HG03066 (cell line): ENCODE measurements at regions not wholly inside any gene's neighbourhood (a gene's known extent, or its start where the extent isn't known, plus 50 kb on each side); places are given as distances from the start of the nearest gene placed in this dataset.
A peak's percentile ranks its signal among the peaks of the same experiment; 100 is the strongest.
"Not testable (repeated sequence)": the region's sequence is repeated elsewhere in the genome, so short reads cannot be mapped to it uniquely, and the experiment has no call there.

Source experiments
- ATAC-seq: cut with Tn5 transposase; IDR thresholded peaks from one replicate; pipeline ENCODE4 v1.9.1; 2021; ENCODE audit warnings: low read depth; ENCODE audit not compliant: unreplicated experiment

DNA sequence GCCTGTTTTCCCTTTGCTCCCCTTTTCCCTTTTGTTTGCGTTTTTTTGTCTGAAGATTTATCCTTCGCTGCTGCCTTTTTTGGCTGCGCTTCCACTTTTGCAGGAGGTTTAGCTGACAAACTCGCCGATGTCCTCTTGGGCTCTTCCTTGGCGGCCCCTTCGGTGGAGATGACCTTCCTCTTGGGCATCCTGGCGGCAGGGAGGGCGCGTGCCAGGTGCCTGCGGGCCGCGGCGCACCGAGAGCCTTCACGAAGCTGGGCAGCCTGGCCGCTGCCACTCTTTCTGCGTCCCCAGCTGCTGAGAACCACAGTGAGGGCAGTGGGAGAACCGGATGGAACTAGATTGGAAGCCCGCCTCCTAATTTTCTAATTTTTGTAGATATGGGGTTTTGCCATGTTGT is 197.1 kb upstream of the C2CD4B start:
- ATAC-seq = no peak

DNA sequence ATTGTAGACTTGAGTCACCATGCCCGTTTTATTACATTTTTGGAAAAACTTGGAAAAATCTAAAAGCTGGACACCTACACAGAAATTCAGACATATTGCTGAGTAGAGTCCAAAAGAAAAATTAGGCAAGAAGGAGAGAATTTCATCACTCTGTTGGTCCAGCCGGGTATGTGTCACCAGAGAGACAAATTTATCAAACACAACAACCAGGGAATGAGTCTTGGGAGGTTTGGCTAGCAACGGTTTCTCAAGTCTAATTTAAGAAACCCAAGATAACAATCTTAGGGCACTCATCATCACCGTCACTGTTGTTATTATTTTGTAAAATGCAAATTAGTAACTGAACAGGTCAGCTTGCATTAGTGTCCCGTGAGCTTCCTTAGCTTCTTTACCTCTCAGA is 197.5 kb upstream of the C2CD4B start:
- no peak for ATAC-seq

DNA sequence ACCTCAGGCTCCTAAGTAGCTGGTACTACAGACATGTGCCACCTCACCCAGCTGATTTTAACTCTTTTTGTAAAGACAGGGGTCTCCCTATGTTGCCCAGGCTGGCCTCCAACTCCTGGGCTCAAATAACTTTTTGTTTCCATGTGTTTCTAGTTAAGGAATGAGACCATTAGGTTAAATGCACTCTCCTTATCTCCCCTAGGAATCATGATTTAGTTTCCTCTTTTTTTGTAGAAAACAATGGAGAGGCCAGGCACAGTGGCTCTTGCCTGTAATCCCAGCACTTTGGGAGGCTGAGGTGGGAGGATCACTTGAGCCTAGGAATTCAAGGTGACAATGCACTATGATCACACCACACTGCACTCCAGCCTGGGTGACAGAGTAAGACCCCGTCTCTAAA is 198.8 kb upstream of the C2CD4B start:
- no peak for ATAC-seq

DNA sequence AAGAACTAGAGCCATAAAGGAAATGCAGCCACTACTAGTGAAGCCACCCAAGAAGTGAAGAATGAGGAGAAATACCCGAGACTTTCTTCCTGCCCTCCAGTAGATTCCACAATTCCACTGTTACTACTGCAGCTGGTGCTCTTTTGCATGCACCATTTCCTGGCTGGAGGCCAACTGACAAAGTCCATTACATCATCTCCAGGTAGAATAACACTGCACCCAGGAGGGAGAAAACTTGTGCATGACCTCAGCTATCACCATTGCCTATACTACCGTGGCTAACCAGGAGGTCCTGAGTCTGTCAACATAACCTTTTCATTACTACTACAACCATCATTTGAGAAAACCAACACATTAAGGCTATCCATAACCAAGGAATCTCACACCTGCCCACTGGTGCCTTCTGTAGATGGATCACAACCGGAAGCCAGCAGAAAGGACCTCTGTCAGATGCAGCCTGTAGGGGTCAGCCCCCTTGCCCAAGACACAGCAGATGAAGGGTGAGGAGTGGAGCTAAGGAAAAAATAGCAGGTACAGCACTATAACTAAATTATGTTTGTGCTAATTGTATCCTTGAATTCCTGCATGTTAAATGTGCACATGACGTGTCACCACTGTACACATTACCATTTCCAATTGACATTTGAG is 200.8 kb upstream of the C2CD4B start:
- ATAC-seq = no peak

DNA sequence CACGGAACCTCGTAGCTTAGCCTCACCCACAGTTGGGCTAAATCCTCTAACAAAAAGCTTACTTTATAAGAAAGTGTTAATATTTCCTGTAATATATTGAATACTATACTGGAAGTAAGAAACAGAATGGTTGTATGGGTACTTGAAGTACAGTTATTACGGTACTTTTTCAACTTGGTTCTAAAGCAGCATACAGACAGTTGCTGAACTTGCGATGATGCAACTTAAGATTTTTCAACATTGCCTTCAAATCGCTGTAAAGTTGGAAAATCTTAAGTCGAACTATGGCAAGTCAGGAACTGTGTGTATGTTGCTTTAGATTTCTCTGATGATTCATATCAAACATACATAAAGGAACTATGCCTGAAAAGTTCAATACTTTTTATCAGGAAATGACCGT is 204.4 kb upstream of the C2CD4B start:
- ATAC-seq = no peak

DNA sequence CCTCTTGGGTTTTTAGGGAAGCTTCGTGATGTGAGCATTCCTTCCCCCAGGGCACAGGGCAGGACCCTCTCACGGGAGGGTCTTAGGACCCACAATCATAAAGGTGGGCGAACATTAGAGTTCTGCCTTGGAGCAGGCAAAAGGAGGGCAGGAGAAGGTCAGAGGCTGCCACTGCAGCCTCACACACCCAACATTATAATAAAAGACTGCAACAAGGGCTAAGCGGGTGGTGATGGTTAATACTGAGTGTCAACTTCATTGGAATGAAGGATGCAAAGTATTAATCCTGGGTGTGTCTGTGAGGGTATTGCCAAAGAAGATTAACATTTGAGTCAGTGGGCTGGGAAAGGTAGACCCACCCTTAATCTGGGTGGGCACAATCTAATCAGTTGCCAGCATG is 206.6 kb upstream of the C2CD4B start:
- ATAC-seq = not testable (repeated sequence)

DNA sequence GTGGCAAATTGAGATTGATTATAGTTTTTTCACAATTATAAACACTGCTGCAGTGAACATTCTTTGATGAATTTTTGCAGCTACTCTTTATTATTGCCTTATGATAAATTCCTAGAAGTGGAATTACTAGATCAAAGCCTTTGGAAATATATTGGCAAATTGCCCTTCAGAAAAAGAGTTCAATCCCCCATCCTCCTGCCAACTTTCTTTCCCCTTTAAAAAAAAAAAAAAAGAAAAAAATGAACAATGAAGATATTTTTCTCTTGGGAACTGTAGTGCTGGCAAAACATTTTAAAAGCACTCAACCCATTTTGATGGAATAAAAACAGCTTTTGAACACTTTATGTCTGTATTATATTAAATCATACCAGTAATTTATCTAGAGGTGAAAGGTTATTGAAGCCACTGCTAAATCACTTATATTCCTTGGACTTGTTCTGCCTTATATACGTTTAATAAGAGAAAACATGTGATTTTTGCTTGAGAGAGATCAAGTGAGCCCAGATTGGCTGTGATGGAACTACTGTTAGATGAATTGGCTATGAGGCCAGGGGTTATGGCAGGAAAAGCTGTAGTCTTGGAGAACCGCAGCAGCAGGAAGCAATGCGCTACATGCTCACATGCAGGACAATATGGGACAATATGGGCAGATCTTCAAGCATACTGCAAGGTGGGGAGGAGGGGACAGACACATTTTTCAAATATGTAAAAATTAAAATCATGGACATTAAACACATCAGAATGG is 212.8 kb upstream of the C2CD4B start:
- ATAC-seq = no peak

DNA sequence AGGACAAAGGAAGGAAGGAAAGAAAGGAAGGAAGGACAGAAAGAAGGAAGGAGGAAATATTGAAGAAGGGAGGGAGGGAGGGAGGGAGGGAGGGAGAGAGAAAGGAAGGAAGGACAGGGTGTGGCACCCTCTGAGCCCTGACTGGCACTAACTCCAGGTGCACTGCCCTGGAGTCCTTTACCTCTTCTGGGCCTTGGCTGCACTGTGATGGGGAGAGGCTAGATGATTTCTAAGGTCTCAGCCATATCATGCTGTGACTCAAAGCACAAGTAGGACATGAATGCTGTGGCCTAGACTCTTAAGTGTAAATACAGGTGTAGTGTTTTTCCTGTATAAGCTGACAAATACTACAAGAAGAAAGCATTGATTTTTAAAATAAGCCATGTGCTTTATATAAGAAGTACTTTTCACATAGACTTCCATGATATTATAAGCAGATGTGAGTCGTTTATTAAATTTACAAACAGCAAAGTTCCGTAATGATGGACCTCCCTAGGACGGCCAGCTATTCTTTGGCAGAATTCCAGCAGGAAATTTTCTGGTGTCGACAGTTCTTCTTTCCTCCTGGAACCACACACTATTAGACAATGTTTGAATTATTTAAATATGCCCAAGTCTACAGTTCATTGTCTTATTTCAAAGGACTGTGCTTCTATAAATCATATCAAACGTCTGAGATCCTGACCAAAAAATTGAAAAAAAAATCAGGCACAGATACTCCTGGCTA is 213.8 kb upstream of the C2CD4B start:
- ATAC-seq = no peak

DNA sequence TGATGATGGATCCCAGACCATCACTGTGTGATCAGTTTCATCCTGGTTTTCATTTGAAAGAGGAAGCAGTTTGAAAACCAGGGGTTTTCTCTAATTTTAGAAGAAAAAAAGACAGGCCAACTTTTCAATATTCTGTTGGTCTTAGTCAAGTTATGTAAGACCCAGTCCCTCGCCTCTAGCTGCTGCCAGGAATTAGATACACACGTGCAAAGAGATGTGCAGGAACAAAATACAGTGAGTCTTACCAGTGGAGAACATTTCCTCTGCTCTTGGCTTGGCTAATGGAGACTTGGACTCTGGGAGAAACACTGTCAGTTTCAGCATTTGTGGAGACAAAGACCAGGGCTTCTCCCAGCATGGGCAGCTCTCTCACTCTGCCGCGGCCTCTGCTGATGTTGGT is 214.9 kb upstream of the C2CD4B start:
- no peak for ATAC-seq

DNA sequence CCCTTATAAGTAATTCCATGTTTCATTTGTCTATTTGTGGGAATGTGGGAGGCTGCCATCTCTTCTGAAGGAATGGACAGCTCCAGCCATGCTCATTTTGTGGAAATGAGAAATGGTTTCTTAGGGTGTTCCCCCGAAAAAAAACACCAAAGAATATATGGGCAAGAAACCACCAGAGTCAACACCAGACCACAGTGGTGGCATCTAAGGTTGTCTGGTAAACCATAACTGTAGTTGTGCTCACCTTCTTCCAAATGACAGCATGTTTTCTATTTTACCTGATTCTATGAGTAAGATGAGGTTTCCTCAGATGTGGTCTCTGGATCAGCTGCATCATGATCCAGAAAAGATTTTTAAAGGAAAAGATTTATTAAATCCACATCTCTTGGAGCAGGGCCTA is 217.0 kb upstream of the C2CD4B start:
- no peak for ATAC-seq

DNA sequence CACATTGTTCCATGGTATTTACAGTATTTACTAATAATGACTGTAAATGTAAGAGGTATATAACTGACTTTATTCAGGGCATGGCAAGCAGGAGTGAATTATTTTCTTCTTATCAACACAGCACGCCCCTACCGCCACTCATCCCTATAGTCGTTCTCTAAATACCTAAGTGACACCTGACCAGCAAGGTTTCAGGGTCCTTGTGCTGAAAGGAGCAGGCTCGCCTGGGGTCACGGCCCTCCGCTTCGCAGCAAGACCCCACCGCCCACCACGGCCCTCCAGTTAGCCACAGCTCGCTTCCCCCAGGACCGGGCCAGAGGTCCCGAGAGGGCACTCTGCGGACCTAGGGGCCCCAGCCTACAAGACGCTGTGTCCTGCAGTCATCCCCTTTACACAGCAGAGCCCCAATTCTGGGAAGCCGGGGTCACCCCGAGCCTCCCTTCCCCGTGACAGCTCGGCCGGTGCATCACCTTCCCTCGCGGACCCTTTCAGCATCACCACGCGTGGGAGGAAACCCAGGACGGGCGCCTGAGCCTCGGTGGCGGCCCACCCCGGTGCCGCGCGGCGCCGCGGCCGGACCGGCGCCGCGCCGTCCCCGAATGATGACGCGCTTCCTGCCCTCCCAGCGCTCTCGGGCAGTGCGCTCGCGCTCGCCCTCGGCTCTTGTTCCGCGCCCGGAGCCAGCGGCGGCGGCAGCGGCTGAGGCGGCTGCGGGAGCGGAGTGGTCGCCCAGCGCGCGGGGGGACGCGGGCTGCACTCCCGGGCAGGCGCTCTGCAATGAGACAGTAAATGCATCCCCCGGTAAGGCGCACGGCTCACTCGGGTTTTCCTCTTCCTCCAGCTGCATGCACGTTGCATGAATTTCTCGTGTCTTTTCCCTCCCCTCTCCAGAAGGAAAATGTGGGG is 225.1 kb upstream of the C2CD4B start, which contains the start of gene TLN2:
Gene TLN2, plus strand, starts transcription at position 666 of the 906 bp plus-strand sequence.
- peak; percentile 83 for ATAC-seq

DNA sequence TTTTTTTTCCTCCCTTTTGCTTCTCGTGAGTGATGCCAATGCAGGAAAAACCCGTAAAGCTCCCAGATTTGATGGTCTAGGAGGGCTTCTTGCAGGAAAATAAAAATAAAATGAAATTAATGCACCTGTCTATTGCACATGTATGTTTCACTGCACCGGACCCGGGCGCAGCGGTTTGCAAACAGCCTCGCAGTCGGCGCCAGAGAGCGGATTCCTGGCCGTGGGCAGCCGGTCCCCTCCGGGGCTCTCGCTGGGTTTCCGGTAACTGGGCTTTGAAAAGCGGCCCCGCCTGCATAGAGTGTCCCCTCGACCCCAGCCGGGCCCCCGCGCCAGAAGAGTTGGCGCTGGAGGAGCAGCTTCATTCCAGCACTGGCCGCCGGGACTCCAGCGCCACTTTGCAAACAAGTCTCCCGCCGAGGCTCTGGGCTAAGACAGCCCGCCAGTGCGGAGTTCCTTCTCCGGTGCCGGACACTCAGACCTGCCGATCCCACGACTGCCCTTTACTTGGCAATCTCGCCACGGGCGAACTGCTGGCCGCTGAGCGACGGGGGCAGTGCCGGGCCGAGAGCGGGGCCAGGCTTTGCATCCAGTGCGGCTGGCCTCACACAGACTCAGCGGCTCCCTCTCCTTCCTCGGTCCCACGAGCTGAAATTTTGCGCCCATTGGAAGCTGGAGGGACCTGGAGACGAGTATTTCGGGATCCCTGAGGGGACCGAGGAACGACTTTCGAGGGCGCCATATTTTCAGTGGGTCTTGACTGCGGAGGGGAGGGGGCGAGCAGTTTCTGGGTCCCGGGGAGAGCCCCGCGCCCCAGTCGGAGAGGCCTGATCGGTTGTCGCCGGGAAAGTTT is 225.9 kb upstream of the C2CD4B start:
- ATAC-seq = peak; percentile 22

DNA sequence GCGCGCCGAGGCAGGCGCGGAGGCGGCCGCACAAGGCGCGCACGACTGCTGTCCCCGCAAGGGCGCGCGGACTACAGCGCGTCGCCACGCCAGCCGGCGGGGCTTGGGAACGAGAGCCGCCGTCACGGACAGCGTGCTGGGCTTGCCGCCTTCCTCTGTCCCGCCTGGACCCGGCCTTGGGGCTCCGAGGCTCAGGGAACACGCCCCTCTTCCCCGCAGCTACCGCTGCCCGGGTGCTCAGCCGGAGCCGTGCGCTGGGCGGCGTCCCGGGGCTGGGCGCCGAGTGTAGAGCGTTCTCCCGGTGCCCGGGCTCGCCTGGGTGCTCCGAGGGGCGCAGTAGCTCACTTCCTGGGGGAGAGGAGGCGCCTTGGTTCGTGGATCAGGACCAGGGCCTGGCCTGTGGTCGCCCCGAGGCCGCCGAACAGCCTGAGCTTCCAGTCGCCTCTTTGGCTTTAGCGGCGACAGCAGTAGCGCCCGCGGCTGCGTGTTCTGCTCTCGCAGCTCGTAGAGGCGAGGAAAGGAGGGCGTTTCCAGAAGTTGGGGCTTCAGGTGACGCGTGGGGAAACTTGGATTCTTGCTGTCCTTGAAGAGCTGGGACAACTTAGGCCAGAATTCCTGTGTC is 226.7 kb upstream of the C2CD4B start:
- no peak for ATAC-seq

DNA sequence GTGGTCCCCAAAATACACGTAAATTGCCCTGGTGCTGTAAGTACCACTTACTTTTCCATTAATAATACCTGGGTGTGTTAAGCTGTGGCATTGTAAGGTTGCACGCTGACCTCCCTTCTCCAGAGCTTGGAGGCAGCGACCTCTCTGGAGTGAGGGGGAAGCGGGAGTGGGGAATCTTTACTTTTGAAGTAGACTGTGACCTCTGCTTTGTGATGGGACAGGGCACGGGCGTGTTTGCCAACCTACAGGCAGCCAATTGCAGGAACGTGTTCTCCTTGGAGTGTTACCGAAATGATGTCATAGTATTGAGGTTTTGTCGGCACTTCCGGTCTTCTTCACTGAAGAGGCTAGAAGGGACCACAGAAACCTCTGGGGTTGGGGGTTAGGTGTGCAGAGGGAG is 227.3 kb upstream of the C2CD4B start:
- no peak for ATAC-seq

DNA sequence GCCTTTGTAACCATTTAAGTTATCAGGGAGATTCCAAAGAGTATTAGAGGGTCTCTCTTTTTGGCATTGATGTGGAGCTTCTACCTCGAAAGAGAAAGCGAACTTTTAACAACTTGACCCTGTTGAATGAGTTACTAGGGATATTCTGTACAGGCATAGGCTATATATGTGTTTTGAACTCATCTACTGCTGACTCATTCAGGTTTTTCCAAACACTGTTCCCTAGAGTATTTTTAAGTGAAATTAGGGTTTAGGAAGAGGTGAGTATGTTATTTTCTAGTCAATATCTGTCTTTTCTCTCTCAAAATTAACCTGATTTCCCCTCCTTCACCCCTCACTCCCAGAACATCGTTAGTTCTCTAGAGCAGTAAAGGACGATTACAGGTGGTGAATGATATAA is 228.1 kb upstream of the C2CD4B start:
- ATAC-seq = no peak

DNA sequence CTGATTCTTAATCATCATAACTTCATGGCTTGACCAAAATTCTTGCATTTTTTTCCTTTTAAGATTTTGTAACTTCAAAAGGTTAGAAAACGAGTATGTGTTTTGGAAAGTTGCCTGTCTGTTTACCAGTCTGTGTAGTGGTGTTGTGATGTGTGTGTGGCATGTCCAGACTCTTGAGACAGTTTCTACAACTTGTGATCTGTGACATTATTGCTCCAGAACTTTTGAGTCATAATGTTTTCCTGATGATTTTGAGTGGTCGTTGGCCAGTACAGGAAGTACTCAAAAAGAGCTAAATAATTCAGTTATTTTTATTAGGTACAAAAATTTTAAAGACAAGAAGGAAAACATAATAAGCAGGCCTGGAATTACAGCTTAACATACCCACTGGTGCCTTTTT is 229.0 kb upstream of the C2CD4B start:
- ATAC-seq = no peak

DNA sequence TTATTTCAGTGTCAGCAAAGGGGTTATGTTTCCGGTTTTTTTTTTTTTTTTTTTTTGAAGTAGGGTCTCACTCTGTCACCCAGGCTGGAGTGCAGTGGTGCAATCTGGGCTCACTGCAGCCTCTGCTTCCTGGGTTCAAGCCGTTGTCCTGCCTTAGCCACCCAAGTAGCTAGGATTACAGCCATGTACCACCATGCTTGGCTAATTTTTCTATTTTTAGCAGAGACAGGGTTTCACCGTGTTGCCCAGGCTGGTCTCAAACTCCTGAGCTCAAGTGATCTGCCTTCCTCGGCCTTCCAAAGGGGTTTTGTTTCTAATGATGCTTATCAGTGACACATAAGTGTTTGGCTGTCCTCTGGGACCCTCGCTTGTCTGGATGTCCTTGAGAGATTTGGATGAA is 235.7 kb upstream of the C2CD4B start:
- no peak for ATAC-seq

DNA sequence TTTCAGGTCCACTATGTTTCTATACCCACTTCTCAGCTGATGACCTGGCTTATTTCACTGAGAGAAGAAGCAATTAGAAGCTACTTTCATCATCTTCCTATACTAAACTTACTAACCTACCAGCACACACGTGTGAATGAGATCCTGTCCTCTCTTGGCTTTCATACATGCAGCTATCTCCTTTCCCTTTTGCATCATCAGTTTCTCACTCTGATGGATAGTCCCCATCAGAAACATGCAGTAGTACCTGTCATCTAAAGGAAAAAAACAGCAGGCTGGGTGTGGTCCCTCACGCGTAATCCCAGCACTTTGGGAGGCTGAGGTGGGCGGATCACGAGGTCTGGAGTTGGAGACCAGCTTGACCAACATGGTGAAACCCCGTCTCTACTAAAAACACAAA is 237.6 kb upstream of the C2CD4B start:
- no peak for ATAC-seq

DNA sequence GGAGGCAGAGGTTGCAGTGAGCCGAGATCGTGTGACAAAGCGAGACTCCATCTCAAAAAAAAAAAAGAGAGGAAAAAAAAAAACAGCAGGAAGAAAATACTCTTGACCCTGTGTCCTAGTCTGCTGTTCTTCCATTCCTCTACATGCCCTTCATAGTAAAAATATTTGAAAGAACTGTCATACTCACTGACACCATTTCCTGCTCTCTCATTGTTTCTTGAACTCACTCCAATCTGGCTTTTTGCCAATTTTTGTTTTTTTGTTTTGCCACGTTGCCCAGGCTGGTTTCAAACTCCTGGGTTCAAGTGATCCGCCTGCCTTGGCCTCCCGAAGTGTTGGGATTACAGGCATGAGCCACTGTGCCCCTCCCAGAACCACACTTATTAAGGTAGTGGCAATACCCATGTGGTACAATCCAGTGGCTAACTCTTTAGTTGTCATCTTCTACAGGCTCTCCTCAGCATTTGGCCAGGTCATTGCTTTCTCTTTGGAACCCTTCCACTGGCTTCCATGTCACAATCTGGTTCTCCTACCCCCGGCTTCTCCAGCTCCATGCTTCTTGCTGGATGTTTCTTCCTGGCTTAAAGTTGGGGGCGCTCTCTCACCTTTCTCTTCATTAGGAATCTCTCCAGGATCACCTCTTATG is 238.2 kb upstream of the C2CD4B start:
- no peak for ATAC-seq
